Cardiac muscle cell (in vitro differentiated cells and primary cell): ENCODE measurements at regions not wholly inside any gene's neighbourhood (a gene's known extent, or its start where the extent isn't known, plus 50 kb on each side); places are given as distances from the start of the nearest gene placed in this dataset.

Source experiments
- DNase-seq, 2 donors: peaks; one replicate each; pipeline versions ENCODE4 v3.0.0 to v3.0.0-alpha.2; 2010 to 2017; ENCODE audit warnings: low read depth in 1 of 2, low spot score in 1 of 2
- H3K27ac ChIP-seq: fragments of 200-600 bp; sonication (generic); 2 replicates; pipeline ENCODE4 v1.5.1; 2016
- H3K27me3 ChIP-seq: fragments of 200-600 bp; sonication (generic); 2 replicates; pipeline ENCODE4 v1.6.0; 2016; ENCODE audit warnings: control low read depth
- H3K36me3 ChIP-seq: fragments of 200-600 bp; sonication (generic); 2 replicates; pipeline ENCODE4 v1.5.1; 2016; ENCODE audit warnings: control low read depth
- H3K4me1 ChIP-seq: fragments of 200-600 bp; sonication (generic); 2 replicates; pipeline ENCODE4 v1.8.1; 2017; ENCODE audit warnings: low read depth, mild to moderate bottlenecking, mixed run types
- H3K4me3 ChIP-seq: fragments of 200-600 bp; sonication (generic); 2 replicates; pipeline ENCODE4 v1.5.1; 2016; ENCODE audit warnings: mild to moderate bottlenecking
- H3K9me3 ChIP-seq: fragments of 200-600 bp; sonication (generic); 2 replicates; pipeline ENCODE4 v1.5.1; 2017; ENCODE audit warnings: low read depth, mild to moderate bottlenecking, control low read depth
- CTCF ChIP-seq: IDR thresholded peaks from 2 replicates; pipeline ENCODE4 v1.5.1; 2012; ENCODE audit warnings: low read depth, mild to moderate bottlenecking, low read length

- Histone ChIP-seq H3K9me3 (no peaks in the 10 kb centered on the region), H3K4me3 (no peak overlapping the region), H3K4me1 (no peaks in the 10 kb centered on the region), H3K27ac (no peak overlapping the region), H3K36me3 (no peaks in the 10 kb centered on the region), H3K27me3 (no peaks in the 10 kb centered on the region)
- no peak for DNase-seq
- no peak for TF ChIP-seq CTCF
These were observed 275.2 kb upstream of the AGA start for GRCh38 chr4:177717407-177717806.

DNA sequence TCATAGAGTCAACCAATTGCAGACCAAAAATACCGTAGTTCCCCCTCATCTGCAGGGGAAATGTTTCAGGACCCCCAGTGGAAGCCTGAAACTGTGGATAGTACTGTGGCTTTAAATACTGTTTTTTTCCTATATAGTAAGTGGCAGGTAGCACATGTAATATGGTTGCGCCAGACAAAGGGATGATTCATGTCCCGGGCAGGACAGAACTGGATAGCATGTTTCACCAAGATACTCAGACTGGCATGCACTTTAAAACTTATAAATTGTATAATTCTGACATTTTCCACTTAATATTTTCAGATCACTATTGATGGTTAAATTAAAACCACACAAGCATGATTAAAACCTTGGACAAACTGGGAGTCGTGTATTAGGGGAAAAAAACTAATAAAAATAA lies 276.3 kb upstream of the AGA start:
- Histone ChIP-seq H3K9me3 (no peaks in the 10 kb centered on the region), H3K4me3 (no peak overlapping the region), H3K27ac (no peak overlapping the region), H3K4me1 (no peaks in the 10 kb centered on the region), H3K36me3 (no peaks in the 10 kb centered on the region), H3K27me3 (no peaks in the 10 kb centered on the region)
- DNase-seq, result no peak
- no peak for TF ChIP-seq CTCF

DNA sequence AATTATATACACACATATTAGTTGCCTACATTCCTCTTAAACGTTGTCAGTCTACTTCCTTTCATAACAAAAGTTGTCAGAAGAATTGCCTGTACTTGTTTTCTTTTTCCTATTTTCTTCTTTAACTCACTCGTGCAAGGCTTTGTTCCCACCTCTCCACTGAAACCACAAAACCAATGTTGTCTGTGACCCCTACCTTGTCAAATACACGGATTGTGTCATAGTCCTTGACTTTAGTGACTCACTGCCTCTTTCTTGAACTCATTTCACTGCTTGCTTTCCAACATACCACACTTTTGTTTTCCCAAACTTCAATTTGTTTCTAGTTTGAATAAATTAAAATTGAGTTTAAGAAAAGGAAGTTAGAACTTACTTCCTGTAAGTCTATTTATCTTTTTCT lies 283.9 kb upstream of the AGA start:
- Histone ChIP-seq H3K9me3 (no peaks in the 10 kb centered on the region), H3K4me1 (no peaks in the 10 kb centered on the region), H3K27ac (no peak overlapping the region), H3K4me3 (no peak overlapping the region), H3K36me3 (no peaks in the 10 kb centered on the region), H3K27me3 (no peaks in the 10 kb centered on the region)
- DNase-seq, result no peak
- no peak for TF ChIP-seq CTCF

- H3K36me3 ChIP-seq, result no peaks in the 10 kb centered on the region
- DNase-seq, result no peak
- H3K27me3 ChIP-seq, result no peaks in the 10 kb centered on the region
- H3K27ac ChIP-seq, result no peak overlapping the region
- no peaks in the 10 kb centered on the region for H3K9me3 ChIP-seq
- TF ChIP-seq CTCF, result no peak
- no peak overlapping the region for H3K4me3 ChIP-seq
- no peaks in the 10 kb centered on the region for H3K4me1 ChIP-seq
These were observed 286.3 kb upstream of the AGA start for GRCh38 chr4:177728361-177729152.

- H3K36me3 ChIP-seq, result no peaks in the 10 kb centered on the region
- TF ChIP-seq CTCF, result no peak
- no peaks in the 10 kb centered on the region for H3K9me3 ChIP-seq
- no peak overlapping the region for H3K27ac ChIP-seq
- no peak overlapping the region for H3K4me3 ChIP-seq
- H3K27me3 ChIP-seq, result no peaks in the 10 kb centered on the region
- DNase-seq, result no peak
- no peaks in the 10 kb centered on the region for H3K4me1 ChIP-seq
These were observed 287.4 kb upstream of the AGA start for GRCh38 chr4:177729681-177730080.
